Nephron (organoid): ENCODE measurements at regions not wholly inside any gene's neighbourhood (a gene's known extent, or its start where the extent isn't known, plus 50 kb on each side); places are given as distances from the start of the nearest gene placed in this dataset.

Source experiments
- H3K27ac Mint-ChIP-seq, 3 experiments: 2 replicates each; pipeline ENCODE4 v1.8.0; 2020; ENCODE audit warnings: mixed read lengths in 3 of 3, mild to moderate bottlenecking in 2 of 3, moderate library complexity in 1 of 3
- H3K27me3 Mint-ChIP-seq: 2 replicates; pipeline ENCODE4 v1.8.0; 2021; ENCODE audit warnings: low read depth, mild to moderate bottlenecking, moderate library complexity, mixed read lengths
- H3K36me3 Mint-ChIP-seq: 2 replicates; pipeline ENCODE4 v1.8.0; 2020; ENCODE audit warnings: low read depth, mixed read lengths
- H3K4me1 Mint-ChIP-seq: 2 replicates; pipeline ENCODE4 v1.8.0; 2020; ENCODE audit warnings: mixed read lengths
- H3K4me3 Mint-ChIP-seq, 3 experiments: 2 replicates each; pipeline ENCODE4 v1.8.0; 2020; ENCODE audit warnings: mild to moderate bottlenecking in 3 of 3, mixed read lengths in 3 of 3, moderate library complexity in 2 of 3
- H3K9me3 Mint-ChIP-seq: 2 replicates; pipeline ENCODE4 v1.8.0; 2020; ENCODE audit warnings: mixed read lengths
- CTCF ChIP-seq, 3 experiments: fragments of 200-600 bp; sonication (generic); IDR thresholded peaks; one replicate each; pipeline ENCODE4 v1.5.0; 2021; ENCODE audit warnings: antibody characterized with exemption in 3 of 3; ENCODE audit not compliant: unreplicated experiment in 3 of 3

GRCh38 chr7:24372961-24373955, 89.3 kb downstream of the NPY start:
- no peak overlapping the region for H3K27ac Mint-ChIP-seq
- H3K36me3 Mint-ChIP-seq: no peaks in the 10 kb centered on the region
- H3K4me3 Mint-ChIP-seq: no peak overlapping the region
- H3K27me3 Mint-ChIP-seq: no peaks in the 10 kb centered on the region
- peaks cover 14% of the 10 kb centered on the region for H3K4me1 Mint-ChIP-seq
- no peaks in the 10 kb centered on the region for H3K9me3 Mint-ChIP-seq
- TF ChIP-seq CTCF (IDR thresholded peaks at IDR 0.05; ENCODE audit: unreplicated experiment in 3 of 3): no peak

GRCh38 chr7:24378871-24379616, 95.1 kb downstream of the NPY start:
- no peak for TF ChIP-seq CTCF (IDR thresholded peaks at IDR 0.05; ENCODE audit: unreplicated experiment in 3 of 3)
- no peak overlapping the region for H3K27ac Mint-ChIP-seq
- no peaks in the 10 kb centered on the region for H3K36me3 Mint-ChIP-seq
- no peak overlapping the region for H3K4me3 Mint-ChIP-seq
- H3K4me1 Mint-ChIP-seq: peaks cover 7% of the 10 kb centered on the region
- H3K27me3 Mint-ChIP-seq: peaks cover 7% of the 10 kb centered on the region
- peaks cover 7% of the 10 kb centered on the region for H3K9me3 Mint-ChIP-seq

GRCh38 chr7:24381894-24382505, 98.0 kb downstream of the NPY start:
- Mint-ChIP-seq H3K4me1 (no peaks in the 10 kb centered on the region), H3K27me3 (peaks cover 7% of the 10 kb centered on the region), H3K9me3 (peaks cover 7% of the 10 kb centered on the region), H3K27ac (no peak overlapping the region), H3K4me3 (no peak overlapping the region), H3K36me3 (no peaks in the 10 kb centered on the region)
- peak; percentile 37 to 51 (median 41) for TF ChIP-seq CTCF (IDR thresholded peaks at IDR 0.05; ENCODE audit: unreplicated experiment in 3 of 3)

- Mint-ChIP-seq H3K4me3 (no peak overlapping the region), H3K4me1 (no peaks in the 10 kb centered on the region), H3K27ac (no peak overlapping the region), H3K27me3 (peaks cover 7% of the 10 kb centered on the region), H3K36me3 (no peaks in the 10 kb centered on the region), H3K9me3 (peaks cover 7% of the 10 kb centered on the region)
- no peak for TF ChIP-seq CTCF (IDR thresholded peaks at IDR 0.05; ENCODE audit: unreplicated experiment in 3 of 3)
These were observed 99.1 kb downstream of the NPY start for GRCh38 chr7:24383055-24383454.

GRCh38 chr7:24384362-24385030, 100.5 kb downstream of the NPY start:
- H3K27me3 Mint-ChIP-seq: peaks cover 7% of the 10 kb centered on the region

More at GRCh38 chr7:24384362-24385030, 100.5 kb downstream of the NPY start:
- Mint-ChIP-seq H3K27ac (no peak overlapping the region), H3K9me3 (peaks cover 7% of the 10 kb centered on the region), H3K4me3 (no peak overlapping the region), H3K36me3 (no peaks in the 10 kb centered on the region), H3K4me1 (no peaks in the 10 kb centered on the region)
- no peak for TF ChIP-seq CTCF (IDR thresholded peaks at IDR 0.05; ENCODE audit: unreplicated experiment in 3 of 3)
